ENCODE measurements at regions not wholly inside any gene's neighbourhood (a gene's known extent, or its start where the extent isn't known, plus 50 kb on each side); places are given as distances from the start of the nearest gene placed in this dataset.

- TF ChIP-seq ZNF174 (tag by site-specific recombination; IDR thresholded peaks at IDR 0.05) (no peak), CTCF (tag by site-specific recombination; IDR thresholded peaks at IDR 0.05) (no peak), KLF9 (tag by site-specific recombination; IDR thresholded peaks at IDR 0.05; ENCODE audit: low read depth) (no peak), ZNF629 (tag by site-specific recombination; IDR thresholded peaks at IDR 0.05) (no peak), REPIN1 (tag by site-specific recombination; IDR thresholded peaks at IDR 0.05; ENCODE audit: low read depth) (no peak), ZNF248 (tag by site-specific recombination; IDR thresholded peaks at IDR 0.05) (no peak), PRDM10 (tag by site-specific recombination; IDR thresholded peaks at IDR 0.05) (peak; percentile 67; the same call in 1 of the 2 replicates), TCF7L2 (IDR thresholded peaks at IDR 0.05; ENCODE audit: borderline replicate concordance, low read depth, low read length) (no peak)
These were observed 75.6 kb upstream of the EPB41L3 start for GRCh38 chr18:5619376-5619775.
